Neural progenitor cell (in vitro differentiated cells): ENCODE measurements at regions not wholly inside any gene's neighbourhood (a gene's known extent, or its start where the extent isn't known, plus 50 kb on each side); places are given as distances from the start of the nearest gene placed in this dataset.
A peak's percentile ranks its signal among the peaks of the same experiment; 100 is the strongest.

ENCODE experiments used
- DNase-seq: peaks from one replicate; pipeline ENCODE4 v3.0.0-alpha.2; 2016; ENCODE audit warnings: low spot score
- H2AFZ ChIP-seq: fragments of 200-600 bp; sonication (generic); replicated peaks from 2 replicates; pipeline ENCODE4 v1.6.1; 2016; ENCODE audit warnings: antibody characterized with exemption
- H3F3A ChIP-seq: fragments of 200-600 bp; sonication (generic); 2 replicates; pipeline ENCODE4 v1.6.1; 2016; ENCODE audit warnings: antibody characterized with exemption, low read depth
- H3K27ac ChIP-seq: fragments of 200-600 bp; sonication (generic); 2 replicates; pipeline ENCODE4 v1.5.1; 2016; ENCODE audit warnings: mild to moderate bottlenecking
- H3K27me3 ChIP-seq: fragments of 200-600 bp; sonication (generic); 2 replicates; pipeline ENCODE4 v1.6.1; 2016; ENCODE audit warnings: mild to moderate bottlenecking, moderate library complexity
- H3K36me3 ChIP-seq: fragments of 200-600 bp; sonication (generic); 2 replicates; pipeline ENCODE4 v1.5.1; 2016
- H3K4me1 ChIP-seq: fragments of 200-600 bp; sonication (generic); 2 replicates; pipeline ENCODE4 v1.6.1; 2016; ENCODE audit warnings: mixed run types
- H3K4me2 ChIP-seq: fragments of 200-600 bp; sonication (generic); 2 replicates; pipeline ENCODE4 v1.6.1; 2016
- H3K4me3 ChIP-seq: fragments of 200-600 bp; sonication (generic); 2 replicates; pipeline ENCODE4 v1.5.1; 2016
- H3K79me2 ChIP-seq: fragments of 200-600 bp; sonication (generic); 2 replicates; pipeline ENCODE4 v1.6.1; 2016; ENCODE audit warnings: low read depth
- H3K9ac ChIP-seq: fragments of 200-600 bp; sonication (generic); 2 replicates; pipeline ENCODE4 v1.6.1; 2016
- H3K9me3 ChIP-seq: fragments of 200-600 bp; sonication (generic); 2 replicates; pipeline ENCODE4 v1.5.1; 2016; ENCODE audit warnings: low read depth
- H4K20me1 ChIP-seq: fragments of 200-600 bp; sonication (generic); 2 replicates; pipeline ENCODE4 v1.6.1; 2016; ENCODE audit warnings: low read depth
- H3K27ac Mint-ChIP-seq: 3 replicates; pipeline ENCODE4 v1.8.0; 2021; ENCODE audit warnings: mixed read lengths
- H3K27me3 Mint-ChIP-seq: 2 replicates; pipeline ENCODE4 v1.8.0; 2022; ENCODE audit warnings: low read depth, mild to moderate bottlenecking, inconsistent platforms, moderate library complexity, mixed read lengths; ENCODE audit not compliant: insufficient read depth
- H3K36me3 Mint-ChIP-seq: 3 replicates; pipeline ENCODE4 v1.8.0; 2021; ENCODE audit warnings: mixed read lengths
- H3K4me1 Mint-ChIP-seq: 3 replicates; pipeline ENCODE4 v1.8.0; 2021; ENCODE audit warnings: mixed read lengths
- H3K4me3 Mint-ChIP-seq: 3 replicates; pipeline ENCODE4 v1.8.0; 2021; ENCODE audit warnings: mild to moderate bottlenecking, moderate library complexity, mixed read lengths
- H3K9me3 Mint-ChIP-seq: 3 replicates; pipeline ENCODE4 v1.8.0; 2020; ENCODE audit warnings: mixed read lengths
- EZH2 ChIP-seq: fragments of 200-600 bp; sonication (generic); IDR thresholded peaks from 2 replicates; pipeline ENCODE4 v1.6.1; 2017; ENCODE audit warnings: antibody characterized with exemption, mild to moderate bottlenecking, moderate library complexity
- EZH2phosphoT487 ChIP-seq: fragments of 200-600 bp; sonication (generic); IDR thresholded peaks from 2 replicates; pipeline ENCODE4 v1.6.1; 2017; ENCODE audit warnings: antibody characterized with exemption
- TF ChIP-seq, protein P1 (sequence below): fragments of 200-600 bp; sonication (generic); IDR thresholded peaks from 2 replicates; pipeline ENCODE4 v1.5.1; 2017; ENCODE audit warnings: antibody characterized with exemption, mild to moderate bottlenecking

DNA sequence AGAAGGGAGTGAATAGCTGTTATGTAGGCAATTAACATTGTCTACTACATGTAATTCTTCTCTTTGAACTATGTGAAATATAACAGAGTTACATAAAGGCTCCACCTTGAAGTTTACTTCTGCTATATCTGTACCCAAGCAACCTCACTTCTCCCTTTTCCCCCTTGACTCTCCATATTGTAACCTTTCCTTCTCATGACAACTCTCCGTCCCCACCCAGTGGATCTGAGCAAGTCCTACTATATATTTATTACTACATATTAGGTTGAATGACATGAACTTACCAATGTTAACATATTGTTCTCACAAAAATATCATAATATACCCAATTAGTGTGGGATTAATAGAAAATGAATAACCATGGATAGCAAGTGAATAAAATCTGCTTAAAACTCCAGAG is 93.2 kb upstream of the ATP8A1 start:
- H3K4me2 ChIP-seq, result peak overlapping the region; percentile 72
- no peak overlapping the region for H2AFZ ChIP-seq
- H3K4me1 ChIP-seq, result peaks cover 17% of the 10 kb centered on the region
- Mint-ChIP-seq H3K36me3 (peaks cover under 1% of the 10 kb centered on the region), H3K4me1 (peaks cover 19% of the 10 kb centered on the region), H3K9me3 (peaks cover 23% of the 10 kb centered on the region), H3K4me3 (no peak overlapping the region), H3K27ac (no peak overlapping the region), H3K27me3 (no peaks in the 10 kb centered on the region)
- no peaks in the 10 kb centered on the region for H3K27me3 ChIP-seq
- H3K27ac ChIP-seq, result no peak overlapping the region
- H3F3A ChIP-seq, result no peaks in the 10 kb centered on the region
- no peaks in the 10 kb centered on the region for H4K20me1 ChIP-seq
- DNase-seq, result no peak
- no peaks in the 10 kb centered on the region for H3K79me2 ChIP-seq
- no peak overlapping the region for H3K9ac ChIP-seq
- no peak for TF ChIP-seq EZH2phosphoT487
- TF ChIP-seq, protein P1, sequence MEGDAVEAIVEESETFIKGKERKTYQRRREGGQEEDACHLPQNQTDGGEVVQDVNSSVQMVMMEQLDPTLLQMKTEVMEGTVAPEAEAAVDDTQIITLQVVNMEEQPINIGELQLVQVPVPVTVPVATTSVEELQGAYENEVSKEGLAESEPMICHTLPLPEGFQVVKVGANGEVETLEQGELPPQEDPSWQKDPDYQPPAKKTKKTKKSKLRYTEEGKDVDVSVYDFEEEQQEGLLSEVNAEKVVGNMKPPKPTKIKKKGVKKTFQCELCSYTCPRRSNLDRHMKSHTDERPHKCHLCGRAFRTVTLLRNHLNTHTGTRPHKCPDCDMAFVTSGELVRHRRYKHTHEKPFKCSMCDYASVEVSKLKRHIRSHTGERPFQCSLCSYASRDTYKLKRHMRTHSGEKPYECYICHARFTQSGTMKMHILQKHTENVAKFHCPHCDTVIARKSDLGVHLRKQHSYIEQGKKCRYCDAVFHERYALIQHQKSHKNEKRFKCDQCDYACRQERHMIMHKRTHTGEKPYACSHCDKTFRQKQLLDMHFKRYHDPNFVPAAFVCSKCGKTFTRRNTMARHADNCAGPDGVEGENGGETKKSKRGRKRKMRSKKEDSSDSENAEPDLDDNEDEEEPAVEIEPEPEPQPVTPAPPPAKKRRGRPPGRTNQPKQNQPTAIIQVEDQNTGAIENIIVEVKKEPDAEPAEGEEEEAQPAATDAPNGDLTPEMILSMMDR, result peak; percentile 39
- peak overlapping the region; percentile 33 for H3K4me3 ChIP-seq
- H3K9me3 ChIP-seq, result no peaks in the 10 kb centered on the region
- no peaks in the 10 kb centered on the region for H3K36me3 ChIP-seq

DNA sequence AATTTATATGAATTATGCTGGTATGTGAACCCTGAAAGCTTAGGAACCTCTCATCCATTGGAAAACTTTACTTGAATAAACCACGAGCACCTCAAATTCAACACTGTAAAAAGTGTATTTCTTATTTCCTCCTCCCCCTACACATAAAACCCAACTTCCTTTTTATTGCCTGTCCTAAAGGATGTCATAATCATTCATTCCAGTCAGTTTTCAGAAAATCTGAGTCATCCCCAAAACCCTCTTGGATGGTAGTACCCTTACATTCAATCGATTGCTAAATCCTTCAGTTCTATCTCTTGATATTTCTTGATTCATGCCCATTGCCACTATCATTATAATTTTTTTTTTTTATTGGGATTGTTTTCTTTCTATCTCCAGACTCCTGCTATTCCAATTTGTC is 91.1 kb upstream of the ATP8A1 start:
- H3K36me3 Mint-ChIP-seq, result no peaks in the 10 kb centered on the region
- H3K9me3 Mint-ChIP-seq, result peaks cover 12% of the 10 kb centered on the region
- Histone ChIP-seq H4K20me1 (no peaks in the 10 kb centered on the region), H3F3A (no peaks in the 10 kb centered on the region), H3K27me3 (no peaks in the 10 kb centered on the region), H3K9ac (no peak overlapping the region), H3K27ac (no peak overlapping the region), H3K4me1 (peaks cover 17% of the 10 kb centered on the region), H2AFZ (no peak overlapping the region), H3K79me2 (no peaks in the 10 kb centered on the region), H3K36me3 (no peaks in the 10 kb centered on the region), H3K4me3 (no peak overlapping the region), H3K9me3 (no peaks in the 10 kb centered on the region), H3K4me2 (no peak overlapping the region)
- H3K4me1 Mint-ChIP-seq, result peaks cover 19% of the 10 kb centered on the region
- TF ChIP-seq EZH2phosphoT487 (no peak), EZH2 (no peak)
- TF ChIP-seq, protein P1, result no peak
- H3K4me3 Mint-ChIP-seq, result no peak overlapping the region
- H3K27me3 Mint-ChIP-seq, result no peaks in the 10 kb centered on the region
- H3K27ac Mint-ChIP-seq, result no peak overlapping the region
- no peak for DNase-seq

- Histone ChIP-seq H3K79me2 (no peaks in the 10 kb centered on the region), H3K36me3 (no peaks in the 10 kb centered on the region), H3K4me1 (no peaks in the 10 kb centered on the region), H3K4me2 (no peak overlapping the region), H3K9ac (no peak overlapping the region), H4K20me1 (no peaks in the 10 kb centered on the region), H3K27me3 (no peaks in the 10 kb centered on the region), H3F3A (no peaks in the 10 kb centered on the region), H3K9me3 (peaks cover 5% of the 10 kb centered on the region), H3K27ac (no peak overlapping the region), H2AFZ (peak overlapping the region; percentile 50), H3K4me3 (no peak overlapping the region)
- peak overlapping the region; percentile 32 for H3K27ac Mint-ChIP-seq
- no peak for DNase-seq
- H3K9me3 Mint-ChIP-seq, result peaks cover 23% of the 10 kb centered on the region
- no peak overlapping the region for H3K4me3 Mint-ChIP-seq
- TF ChIP-seq, protein P1, result no peak
- TF ChIP-seq EZH2 (no peak), EZH2phosphoT487 (no peak)
- no peaks in the 10 kb centered on the region for H3K27me3 Mint-ChIP-seq
- no peaks in the 10 kb centered on the region for H3K36me3 Mint-ChIP-seq
- no peaks in the 10 kb centered on the region for H3K4me1 Mint-ChIP-seq
These were observed 79.8 kb upstream of the ATP8A1 start for GRCh38 chr4:42736527-42737195.
